Prostate gland (tissue), 2 donors: ENCODE measurements at regions not wholly inside any gene's neighbourhood (a gene's known extent, or its start where the extent isn't known, plus 50 kb on each side); places are given as distances from the start of the nearest gene placed in this dataset.

Source experiments
- CTCF ChIP-seq, 4 experiments: fragments of 200-600 bp in 2 of 4; fragments of 450-650 bp in 2 of 4; sonication (generic) in 2 of 4; IDR thresholded peaks; 1 replicate in 3 of 4; 2 replicates in 1 of 4; pipeline ENCODE4 v1.5.1; 2016 to 2019; ENCODE audit warnings: antibody characterized with exemption in 4 of 4, mild to moderate bottlenecking in 2 of 4, moderate library complexity in 2 of 4
- POLR2AphosphoS5 ChIP-seq: sonication (generic); formaldehyde crosslinking; IDR thresholded peaks from one replicate; pipeline ENCODE4 v1.6.1; 2017; ENCODE audit warnings: antibody characterized with exemption

GRCh38 chr5:34583167-34583566 lies 73.0 kb upstream of the RAI14 start:
- TF ChIP-seq CTCF (IDR thresholded peaks at IDR 0.05) (no peak), POLR2AphosphoS5 (no peak)
